22Rv1 (cell line): ENCODE measurements at regions not wholly inside any gene's neighbourhood (a gene's known extent, or its start where the extent isn't known, plus 50 kb on each side); places are given as distances from the start of the nearest gene placed in this dataset.
"Not testable (repeated sequence)": the region's sequence is repeated elsewhere in the genome, so short reads cannot be mapped to it uniquely, and the experiment has no call there.

Source experiments
- H3K27ac ChIP-seq: fragments of 450-650 bp; 2 replicates; pipeline ENCODE4 v1.5.1; 2017
- CTCF ChIP-seq: fragments of 450-650 bp; IDR thresholded peaks from 2 replicates; pipeline ENCODE4 v1.5.1; 2017; ENCODE audit warnings: mild to moderate bottlenecking
- ZFX ChIP-seq: fragments of 450-650 bp; IDR thresholded peaks from 2 replicates; pipeline ENCODE4 v1.6.1; 2017; ENCODE audit warnings: antibody characterized with exemption, borderline replicate concordance

- TF ChIP-seq ZFX: no peak
- no peak for TF ChIP-seq CTCF
- no peak overlapping the region for H3K27ac ChIP-seq
Observed at GRCh38 chr18:39453356-39453755, 1887.8 kb upstream of the CELF4 start.

GRCh38 chr18:39450958-39451357, 1885.4 kb upstream of the CELF4 start:
- no peak overlapping the region for H3K27ac ChIP-seq
- TF ChIP-seq ZFX: no peak
- no peak for TF ChIP-seq CTCF

GRCh38 chr18:39449566-39449965, 1884.0 kb upstream of the CELF4 start:
- no peak overlapping the region for H3K27ac ChIP-seq
- no peak for TF ChIP-seq ZFX
- no peak for TF ChIP-seq CTCF

- no peak overlapping the region for H3K27ac ChIP-seq
- TF ChIP-seq ZFX (no peak), CTCF (no peak)
Observed at GRCh38 chr18:39448942-39449341, 1883.3 kb upstream of the CELF4 start.

GRCh38 chr18:39444957-39445356, 1879.4 kb upstream of the CELF4 start:
- not testable (repeated sequence) for H3K27ac ChIP-seq

GRCh38 chr18:39441648-39442047, 1876.0 kb upstream of the CELF4 start:
- H3K27ac ChIP-seq: no peak overlapping the region
- no peak for TF ChIP-seq CTCF
- TF ChIP-seq ZFX: no peak

- TF ChIP-seq CTCF (no peak), ZFX (no peak)
- H3K27ac ChIP-seq: peak overlapping the region; percentile 46; the same call in 1 of the 2 replicates
Observed at GRCh38 chr18:39435996-39436395, 1870.4 kb upstream of the CELF4 start.

GRCh38 chr18:39435209-39435608, 1869.6 kb upstream of the CELF4 start:
- peak overlapping the region; percentile 46 for H3K27ac ChIP-seq
- TF ChIP-seq CTCF (no peak), ZFX (no peak)
